ENCODE measurements at regions not wholly inside any gene's neighbourhood (a gene's known extent, or its start where the extent isn't known, plus 50 kb on each side); places are given as distances from the start of the nearest gene placed in this dataset.

GRCh38 chr1:234856845-234857245, 246.9 kb upstream of the IRF2BP2 start:
- no peaks in the 10 kb centered on the region for H3K27me3 ChIP-seq (ENCODE audit: insufficient read depth, poor library complexity, severe bottlenecking)
- no peak overlapping the region for H3K4me3 ChIP-seq (replicated peaks; ENCODE audit: insufficient read depth, low read length)
- H3K27ac ChIP-seq (replicated peaks), result no peak overlapping the region
- no peak for DNase-seq (ENCODE audit: low read depth in 1 of 2, low spot score in 1 of 2)
- TF ChIP-seq SPI1 (IDR thresholded peaks at IDR 0.05; ENCODE audit: borderline replicate concordance, low read depth) (no peak), POLR2AphosphoS5 (IDR thresholded peaks at IDR 0.05; ENCODE audit: low read depth) (no peak), GABPA (IDR thresholded peaks at IDR 0.05; ENCODE audit: low read depth) (no peak), REST (IDR thresholded peaks at IDR 0.05; ENCODE audit: insufficient replicate concordance, low read depth) (no peak)
- TF ChIP-seq, protein P1, sequence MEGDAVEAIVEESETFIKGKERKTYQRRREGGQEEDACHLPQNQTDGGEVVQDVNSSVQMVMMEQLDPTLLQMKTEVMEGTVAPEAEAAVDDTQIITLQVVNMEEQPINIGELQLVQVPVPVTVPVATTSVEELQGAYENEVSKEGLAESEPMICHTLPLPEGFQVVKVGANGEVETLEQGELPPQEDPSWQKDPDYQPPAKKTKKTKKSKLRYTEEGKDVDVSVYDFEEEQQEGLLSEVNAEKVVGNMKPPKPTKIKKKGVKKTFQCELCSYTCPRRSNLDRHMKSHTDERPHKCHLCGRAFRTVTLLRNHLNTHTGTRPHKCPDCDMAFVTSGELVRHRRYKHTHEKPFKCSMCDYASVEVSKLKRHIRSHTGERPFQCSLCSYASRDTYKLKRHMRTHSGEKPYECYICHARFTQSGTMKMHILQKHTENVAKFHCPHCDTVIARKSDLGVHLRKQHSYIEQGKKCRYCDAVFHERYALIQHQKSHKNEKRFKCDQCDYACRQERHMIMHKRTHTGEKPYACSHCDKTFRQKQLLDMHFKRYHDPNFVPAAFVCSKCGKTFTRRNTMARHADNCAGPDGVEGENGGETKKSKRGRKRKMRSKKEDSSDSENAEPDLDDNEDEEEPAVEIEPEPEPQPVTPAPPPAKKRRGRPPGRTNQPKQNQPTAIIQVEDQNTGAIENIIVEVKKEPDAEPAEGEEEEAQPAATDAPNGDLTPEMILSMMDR (IDR thresholded peaks at IDR 0.05; ENCODE audit: insufficient read depth, low read length), result no peak

DNA sequence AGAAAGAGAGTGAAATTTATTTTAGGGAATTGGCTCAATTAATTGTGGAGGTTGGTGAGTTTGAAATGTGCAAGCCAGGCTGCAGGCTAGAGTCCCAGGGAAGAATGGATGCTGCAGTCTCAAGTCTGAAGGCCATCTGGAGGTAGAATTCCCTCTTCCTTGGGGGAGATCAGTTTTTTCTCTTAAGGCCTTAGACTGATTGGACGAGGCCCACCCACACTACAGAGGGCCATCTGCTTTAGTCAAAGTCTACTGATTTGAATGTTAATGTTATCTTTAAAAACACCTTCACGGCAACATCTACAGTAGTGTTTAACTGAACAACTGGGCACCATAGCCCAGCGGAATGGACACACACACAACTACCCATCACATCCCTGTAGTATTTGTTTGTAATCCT, 245.9 kb upstream of the IRF2BP2 start:
- Histone ChIP-seq H3K27ac (replicated peaks) (no peak overlapping the region), H3K27me3 (ENCODE audit: insufficient read depth, poor library complexity, severe bottlenecking) (no peaks in the 10 kb centered on the region), H3K4me3 (replicated peaks; ENCODE audit: insufficient read depth, low read length) (no peak overlapping the region)
- TF ChIP-seq GABPA (IDR thresholded peaks at IDR 0.05; ENCODE audit: low read depth), result no peak
- no peak for TF ChIP-seq SPI1 (IDR thresholded peaks at IDR 0.05; ENCODE audit: borderline replicate concordance, low read depth)
- TF ChIP-seq REST (IDR thresholded peaks at IDR 0.05; ENCODE audit: insufficient replicate concordance, low read depth), result no peak
- TF ChIP-seq POLR2AphosphoS5 (IDR thresholded peaks at IDR 0.05; ENCODE audit: low read depth), result no peak
- TF ChIP-seq, protein P1 (IDR thresholded peaks at IDR 0.05; ENCODE audit: insufficient read depth, low read length), result no peak
- no peak for DNase-seq (ENCODE audit: low read depth in 1 of 2, low spot score in 1 of 2)

- Histone ChIP-seq H3K27ac (replicated peaks) (peak overlapping the region; percentile 25), H3K27me3 (ENCODE audit: insufficient read depth, poor library complexity, severe bottlenecking) (no peaks in the 10 kb centered on the region), H3K4me3 (replicated peaks; ENCODE audit: insufficient read depth, low read length) (no peak overlapping the region)
- TF ChIP-seq GABPA (IDR thresholded peaks at IDR 0.05; ENCODE audit: low read depth) (no peak), POLR2AphosphoS5 (IDR thresholded peaks at IDR 0.05; ENCODE audit: low read depth) (no peak)
- TF ChIP-seq, protein P1 (IDR thresholded peaks at IDR 0.05; ENCODE audit: insufficient read depth, low read length), result no peak
- no peak for DNase-seq (ENCODE audit: low read depth in 1 of 2, low spot score in 1 of 2)
Measured at GRCh38 chr1:234854645-234855039, 244.7 kb upstream of the IRF2BP2 start.

All from HL-60 (cell line).